Fibroblast of the aortic adventitia (primary cell): ENCODE measurements at regions not wholly inside any gene's neighbourhood (a gene's known extent, or its start where the extent isn't known, plus 50 kb on each side); places are given as distances from the start of the nearest gene placed in this dataset.

Experiments used
- DNase-seq: peaks from one replicate; pipeline ENCODE4 v3.0.0-alpha.2; 2010; ENCODE audit warnings: low read depth
- H3K4me3 ChIP-seq: 2 replicates; pipeline ENCODE4 v1.5.1; 2011; ENCODE audit warnings: low read depth, mild to moderate bottlenecking, control low read depth, low read length, moderate library complexity
- CTCF ChIP-seq: IDR thresholded peaks from 2 replicates; pipeline ENCODE4 v1.5.1; 2011; ENCODE audit warnings: mild to moderate bottlenecking, low read length, control low read depth, inconsistent platforms; ENCODE audit not compliant: insufficient read depth

GRCh38 chr13:43985422-43986072 is 105.8 kb downstream of the LACC1 start:
- DNase-seq = no peak
- TF ChIP-seq CTCF = no peak
- no peak overlapping the region for H3K4me3 ChIP-seq

DNA sequence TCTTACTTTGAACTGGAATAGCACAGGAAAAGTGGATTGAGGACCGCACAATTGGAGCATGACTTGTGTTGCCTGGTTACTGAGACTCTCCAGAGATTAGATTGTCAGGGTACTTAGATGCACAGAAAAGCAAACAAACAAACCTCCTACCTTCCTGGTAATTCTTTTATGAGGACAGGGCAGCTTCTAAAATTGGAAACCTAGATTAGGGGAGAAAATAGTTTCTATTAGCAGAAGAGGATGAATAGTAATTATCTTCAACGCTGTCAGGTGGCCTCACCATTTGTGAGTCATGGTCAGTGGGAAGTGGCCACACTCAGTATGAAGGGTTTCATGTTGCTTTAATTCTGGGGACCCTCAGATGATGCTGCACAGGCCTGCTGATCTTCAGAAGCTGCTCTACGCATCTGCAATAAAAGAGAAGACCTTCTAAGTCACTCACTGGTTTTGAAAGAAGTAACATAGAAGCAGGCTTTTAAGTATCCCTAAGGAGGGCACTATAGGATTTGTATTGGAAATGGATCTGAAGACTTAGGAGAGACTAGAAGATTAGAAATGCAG is 106.8 kb downstream of the LACC1 start:
- peak; percentile 4 for DNase-seq
- TF ChIP-seq CTCF = no peak
- H3K4me3 ChIP-seq = no peak overlapping the region

DNA sequence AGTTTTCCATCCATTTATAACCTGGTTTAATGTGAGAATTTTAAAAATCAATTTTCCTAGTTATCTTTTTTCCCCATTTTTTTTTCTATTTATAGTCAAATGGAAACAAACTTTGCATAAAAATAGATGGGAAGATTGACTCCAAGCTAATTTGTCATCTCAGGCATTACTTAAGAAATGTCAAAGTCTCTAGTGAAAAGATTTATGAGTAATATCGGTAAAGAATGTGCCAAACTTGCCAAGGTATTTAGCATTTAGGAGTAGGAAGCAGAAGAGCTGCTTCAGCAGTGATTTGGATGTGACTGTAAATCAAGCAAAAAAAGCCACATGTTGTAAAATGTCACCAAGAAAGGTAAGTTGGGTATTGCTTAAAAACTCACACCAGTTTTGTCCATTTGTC is 108.6 kb downstream of the LACC1 start:
- no peak for TF ChIP-seq CTCF
- H3K4me3 ChIP-seq = no peak overlapping the region
- DNase-seq = peak; percentile 30

DNA sequence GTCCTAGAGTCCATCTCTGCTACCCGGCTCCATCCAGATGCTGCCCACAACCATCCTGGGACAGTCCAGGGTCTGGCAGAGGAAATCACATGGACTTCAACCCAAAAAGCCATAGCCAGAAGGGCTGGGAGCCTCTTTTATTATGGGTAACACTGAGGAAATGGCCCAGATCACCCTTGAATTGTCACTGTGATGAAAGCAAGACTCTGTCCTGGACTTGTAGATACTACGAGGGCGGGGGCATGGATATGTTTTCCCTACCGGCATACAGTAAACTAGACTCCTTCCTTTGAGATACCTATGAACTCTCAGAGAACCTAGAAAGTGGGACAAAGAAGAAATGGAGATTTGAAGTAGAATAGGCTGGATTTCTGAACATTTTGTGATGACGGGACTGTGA is 110.3 kb downstream of the LACC1 start:
- no peak for TF ChIP-seq CTCF
- no peak for DNase-seq
- H3K4me3 ChIP-seq = no peak overlapping the region

DNA sequence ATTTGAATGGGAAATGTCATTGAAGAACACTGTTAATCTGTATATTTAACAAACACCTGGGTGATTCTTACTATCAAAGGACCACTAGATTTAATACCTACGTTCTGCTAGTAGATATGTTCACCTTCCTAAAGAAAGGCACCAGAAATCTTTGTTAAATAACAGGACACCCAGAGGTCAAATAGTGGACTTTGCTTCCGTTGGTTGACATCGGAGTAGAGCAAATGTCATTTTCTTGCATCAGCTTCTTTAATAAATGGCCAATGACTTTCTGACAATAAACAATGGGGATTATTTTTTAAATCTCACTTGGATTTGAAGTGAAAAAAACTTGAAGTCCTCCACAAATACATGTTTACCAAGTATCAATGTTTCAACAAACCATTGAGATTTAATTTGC is 111.1 kb downstream of the LACC1 start:
- H3K4me3 ChIP-seq = no peak overlapping the region
- TF ChIP-seq CTCF = no peak
- no peak for DNase-seq

DNA sequence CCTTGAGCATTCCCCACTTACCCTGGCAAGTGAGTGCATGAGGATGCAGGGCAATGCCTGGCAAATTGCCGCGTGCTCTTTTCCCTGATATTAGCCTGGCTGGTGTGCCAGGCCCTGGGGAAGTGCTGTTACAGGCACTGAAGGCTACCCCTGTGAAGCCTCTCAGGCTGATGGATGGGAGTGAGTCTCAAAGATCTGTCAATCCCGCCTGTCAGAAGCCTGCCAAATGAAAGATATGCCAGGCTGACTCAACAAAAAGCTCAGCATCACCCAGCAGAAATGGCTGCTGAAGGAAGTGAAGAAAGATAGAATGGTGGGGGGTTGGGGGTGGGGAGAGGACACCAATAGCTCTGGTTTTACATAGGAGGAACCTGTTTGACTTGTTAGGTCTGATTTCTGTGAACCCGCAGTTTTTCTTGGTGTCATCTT is 112.1 kb downstream of the LACC1 start:
- DNase-seq = no peak
- H3K4me3 ChIP-seq = no peak overlapping the region
- no peak for TF ChIP-seq CTCF

DNA sequence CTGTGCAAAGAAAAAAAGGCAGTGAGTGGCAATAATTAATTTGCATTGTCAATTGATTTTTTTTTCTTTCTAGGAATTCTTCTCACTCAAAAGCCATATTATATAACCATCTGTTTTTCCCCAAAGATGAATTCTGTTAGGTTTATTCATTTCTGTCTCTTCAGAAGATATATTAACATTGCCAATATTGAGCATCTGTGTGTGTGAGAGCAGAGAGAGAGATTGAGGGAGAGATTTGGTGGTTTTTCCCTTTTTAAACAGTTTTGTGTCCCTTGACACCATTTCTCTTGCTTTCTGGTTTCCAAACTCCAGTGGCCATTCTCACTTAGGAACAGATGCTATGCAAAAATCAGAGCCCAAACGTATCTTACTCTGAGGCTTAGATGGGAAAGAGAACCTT is 112.5 kb downstream of the LACC1 start:
- TF ChIP-seq CTCF = no peak
- no peak for DNase-seq
- no peak overlapping the region for H3K4me3 ChIP-seq
